GM19035 (cell line): ENCODE measurements at regions not wholly inside any gene's neighbourhood (a gene's known extent, or its start where the extent isn't known, plus 50 kb on each side); places are given as distances from the start of the nearest gene placed in this dataset.
"Not testable (repeated sequence)": the region's sequence is repeated elsewhere in the genome, so short reads cannot be mapped to it uniquely, and the experiment has no call there.

Source experiments
- ATAC-seq: cut with Tn5 transposase; IDR thresholded peaks from one replicate; pipeline ENCODE4 v1.9.1; 2021; ENCODE audit not compliant: unreplicated experiment

GRCh38 chrX:7542587-7543380 lies 300.2 kb upstream of the VCX start:
- ATAC-seq, result no peak

- ATAC-seq, result no peak
These were observed 320.1 kb upstream of the VCX start for GRCh38 chrX:7522860-7523259.

- ATAC-seq, result no peak
These were observed 327.1 kb upstream of the VCX start for GRCh38 chrX:7515681-7516413.

DNA sequence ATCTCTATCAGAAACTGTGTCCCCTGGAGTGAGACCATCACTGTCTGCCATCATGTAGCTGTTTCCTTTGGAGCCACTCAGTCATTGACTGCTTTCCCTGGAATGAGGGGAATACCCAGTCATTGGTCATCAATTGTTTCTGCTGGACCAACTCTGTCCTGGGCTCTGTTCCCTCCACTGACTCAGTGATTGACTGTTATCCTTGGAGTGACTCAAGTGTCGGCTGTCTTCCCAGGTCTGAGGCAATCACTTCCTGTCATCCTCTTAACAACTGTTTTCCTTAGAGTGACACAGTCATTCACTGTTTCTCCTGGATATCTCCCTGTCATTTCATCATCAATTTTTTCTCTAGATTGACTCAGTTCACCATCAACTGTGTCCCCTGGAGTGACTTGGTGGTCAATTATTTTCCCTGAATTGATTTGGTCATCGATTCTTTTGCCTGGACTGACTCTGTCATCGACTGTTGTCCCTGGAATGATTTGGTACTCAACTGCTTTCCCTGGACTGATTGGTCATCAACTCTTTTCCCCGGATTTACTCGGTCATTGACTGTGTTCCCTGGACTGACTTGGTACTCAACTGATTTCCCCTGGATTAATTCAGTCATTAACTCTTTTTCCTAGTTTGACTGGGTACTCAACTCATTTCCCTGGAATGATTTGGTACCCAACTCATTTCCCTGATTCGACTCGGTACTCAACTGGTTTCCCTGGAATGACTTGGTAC lies 327.9 kb upstream of the VCX start:
- ATAC-seq, result no peak

GRCh38 chrX:7512845-7513244 lies 330.1 kb upstream of the VCX start:
- ATAC-seq, result no peak

- no peak for ATAC-seq
These were observed 339.7 kb upstream of the VCX start for GRCh38 chrX:7503251-7503650.

DNA sequence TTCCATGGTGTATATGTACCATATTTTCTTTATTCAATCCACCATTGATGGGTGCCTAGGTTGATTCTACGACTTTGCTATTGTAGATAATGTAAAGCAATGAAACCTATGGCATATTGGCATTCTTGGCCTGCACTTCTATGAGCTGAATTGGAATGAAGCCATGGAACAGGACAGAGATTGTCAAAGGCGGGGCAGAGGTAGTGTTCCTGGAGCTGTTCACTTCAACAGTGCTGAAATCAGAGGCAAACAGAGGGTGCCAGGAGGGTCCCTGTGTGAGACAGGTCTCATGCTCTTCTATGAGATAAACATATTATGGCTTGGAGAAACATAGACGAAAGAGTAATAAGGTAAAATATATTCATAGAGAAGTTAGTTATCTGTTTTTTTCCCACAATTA lies 342.6 kb upstream of the VCX start:
- no peak for ATAC-seq

- ATAC-seq, result no peak
These were observed 338.6 kb upstream of the PUDP start for GRCh38 chrX:7486505-7486904.

GRCh38 chrX:7485061-7485460 lies 337.1 kb upstream of the PUDP start:
- ATAC-seq, result no peak

- no peak for ATAC-seq
These were observed 332.8 kb upstream of the PUDP start for GRCh38 chrX:7480721-7481120.

DNA sequence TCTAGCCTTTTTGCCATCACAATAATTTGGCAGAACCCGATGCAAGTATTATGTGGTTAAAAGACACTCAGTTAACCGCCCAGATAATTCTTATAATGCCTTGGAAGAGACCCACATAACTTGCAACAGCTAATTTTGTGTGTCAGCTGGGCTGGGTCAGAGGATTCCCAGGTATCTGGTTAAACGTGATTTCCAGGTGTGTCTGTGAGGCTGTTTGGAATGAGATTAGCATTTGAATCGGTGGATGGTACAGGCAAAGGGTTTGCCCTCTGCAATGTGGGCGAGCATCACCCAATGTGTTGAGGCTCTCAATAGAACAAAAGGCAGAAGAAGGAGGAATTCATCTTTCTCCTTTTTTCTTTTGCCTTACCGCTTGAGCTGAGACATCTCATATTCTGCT lies 314.2 kb upstream of the PUDP start:
- no peak for ATAC-seq

- not testable (repeated sequence) for ATAC-seq
These were observed 313.1 kb upstream of the PUDP start for GRCh38 chrX:7461051-7461450.

- ATAC-seq, result no peak
These were observed 300.0 kb upstream of the PUDP start for GRCh38 chrX:7447801-7448499.

GRCh38 chrX:7446815-7447214 lies 298.9 kb upstream of the PUDP start:
- no peak for ATAC-seq

DNA sequence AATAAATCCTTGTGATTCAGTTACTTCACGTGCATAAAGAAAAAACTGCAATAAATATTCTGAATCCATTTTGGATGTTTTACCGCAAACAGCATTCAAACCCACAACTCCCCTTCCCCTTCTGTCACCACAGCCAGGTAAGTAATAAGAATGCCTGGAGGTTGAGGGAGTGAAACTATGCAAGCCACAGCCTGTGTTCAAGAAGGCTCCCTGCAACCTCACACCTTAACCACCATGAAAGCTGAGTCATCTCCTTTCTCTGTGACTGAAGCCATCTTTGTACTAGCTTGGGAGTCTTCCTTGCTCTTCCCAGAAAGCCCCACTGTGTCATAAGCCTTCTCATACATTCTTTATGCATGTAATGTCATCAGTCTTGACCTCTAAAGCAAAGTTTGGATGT lies 297.0 kb upstream of the PUDP start:
- no peak for ATAC-seq

DNA sequence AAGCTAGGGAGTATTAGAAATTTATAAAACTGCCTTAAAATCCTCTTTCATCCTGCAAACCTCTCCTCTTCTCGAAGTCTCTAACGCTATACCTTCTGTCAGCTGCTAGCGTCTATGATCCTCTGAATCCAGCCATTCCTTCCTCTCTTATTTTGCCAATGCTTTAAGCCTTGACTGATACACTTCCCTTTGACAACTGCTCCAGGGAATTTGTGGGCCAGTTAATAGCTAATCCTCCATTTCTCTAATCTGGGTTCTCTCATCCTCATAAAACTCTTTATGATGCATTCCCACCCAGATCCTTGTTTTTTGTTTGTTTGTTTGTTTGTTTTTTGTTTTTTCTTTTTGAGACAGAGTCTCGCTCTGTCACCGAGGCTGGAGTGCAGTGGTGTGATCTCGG lies 293.6 kb upstream of the PUDP start:
- no peak for ATAC-seq

GRCh38 chrX:7435822-7436221 lies 287.9 kb upstream of the PUDP start:
- no peak for ATAC-seq

DNA sequence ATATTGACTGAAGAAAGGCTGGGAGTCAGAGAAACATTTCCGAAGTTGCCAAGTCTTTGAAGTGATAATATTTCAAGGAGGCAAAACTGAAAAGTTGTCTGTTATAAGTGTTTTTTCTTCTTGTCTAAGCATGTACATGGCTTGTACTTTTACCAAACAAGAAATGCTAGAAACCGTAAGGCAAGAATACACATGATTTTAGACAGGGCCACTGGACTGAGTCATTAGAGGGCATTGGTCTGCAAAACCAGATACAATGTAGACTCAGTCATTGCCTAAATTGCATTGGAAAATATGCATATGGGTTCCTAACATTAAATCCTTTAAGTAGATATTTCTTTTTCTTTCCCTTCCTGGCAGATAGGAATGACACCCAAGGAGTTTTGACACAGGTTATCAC lies 284.9 kb upstream of the PUDP start:
- ATAC-seq, result no peak

DNA sequence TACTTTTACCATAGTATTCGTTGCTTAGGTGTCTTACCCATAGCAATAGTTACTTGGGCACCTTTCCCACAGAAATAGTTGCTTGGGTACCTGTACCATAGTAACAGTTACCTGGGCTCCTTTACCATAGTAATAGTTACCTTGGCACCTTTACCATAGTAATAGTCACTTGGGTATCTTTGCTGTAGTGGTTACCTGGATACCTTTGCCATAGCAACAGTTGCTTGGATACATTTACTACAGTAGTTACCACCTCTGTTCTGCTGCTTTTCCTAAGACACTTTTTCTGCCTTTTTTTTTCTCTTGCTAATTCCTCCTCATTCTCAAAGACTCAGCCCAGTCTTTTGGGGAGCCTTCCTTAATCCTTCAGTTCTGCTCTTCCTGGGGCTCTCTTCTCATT lies 272.8 kb upstream of the PUDP start:
- no peak for ATAC-seq

GRCh38 chrX:7414753-7415152 lies 266.8 kb upstream of the PUDP start:
- ATAC-seq, result no peak

DNA sequence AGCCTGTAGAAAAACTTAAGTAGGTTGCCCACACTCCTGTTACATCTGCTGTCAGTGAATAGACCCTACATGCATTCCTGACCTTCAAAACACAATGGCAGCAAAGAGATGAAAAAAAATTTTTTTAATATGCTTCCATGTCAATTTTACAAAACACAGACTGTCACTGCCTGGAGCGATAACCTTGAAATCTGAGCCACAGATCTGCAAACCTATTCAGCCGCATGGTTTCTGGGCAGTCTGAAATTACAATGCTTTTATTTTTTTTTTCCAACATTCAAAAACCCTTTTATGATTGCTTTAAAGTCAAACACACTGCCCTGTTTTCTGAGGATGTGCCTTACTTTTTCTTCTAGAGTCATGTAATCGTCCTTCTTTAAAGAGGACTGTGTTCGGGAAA lies 264.9 kb upstream of the PUDP start:
- no peak for ATAC-seq
